CD4-positive, alpha-beta T cell (primary cell): ENCODE measurements at regions not wholly inside any gene's neighbourhood (a gene's known extent, or its start where the extent isn't known, plus 50 kb on each side); places are given as distances from the start of the nearest gene placed in this dataset.

Source experiments
- ATAC-seq: fragments of 200-7000 bp; cut with Tn5 transposase; one replicate; pipeline ENCODE4 v1.10.0; 2022; ENCODE audit warnings: mild to moderate bottlenecking; ENCODE audit not compliant: poor library complexity
- CTCF ChIA-PET: fragments of 350-600 bp; sonication (Branson Sonifier 250); formaldehyde crosslinking; loops from one replicate; lab custom pipeline; 2021; ENCODE audit warnings: antibody characterized with exemption, inconsistent platforms; lab: Charles Lee
- POLR2A ChIA-PET: fragments of 350-600 bp; sonication (Branson Sonifier 250); formaldehyde crosslinking; loops from one replicate; lab custom pipeline; 2021; ENCODE audit warnings: antibody characterized with exemption, inconsistent platforms; lab: Charles Lee
- DNase-seq, 14 experiments: peaks; one replicate each; pipeline ENCODE4 v3.0.0-alpha.2; 2013 to 2020; ENCODE audit warnings: mixed read lengths in 2 of 14
- H3K27ac ChIP-seq, 2 donors: one replicate each; pipeline versions ENCODE4 v1.5.1 to v1.7.0; 2013; ENCODE audit warnings: low read length in 2 of 2, low read depth in 1 of 2, mild to moderate bottlenecking in 1 of 2
- H3K27me3 ChIP-seq, 2 experiments: 1 replicate in 1 of 2; 2 replicates in 1 of 2; pipeline versions ENCODE4 v1.6.1 to v1.7.0; 2013; ENCODE audit warnings: low read length in 2 of 2, control low read depth in 1 of 2, mild to moderate bottlenecking in 1 of 2, moderate library complexity in 1 of 2; ENCODE audit not compliant: insufficient read depth in 2 of 2, control insufficient read depth in 1 of 2
- H3K36me3 ChIP-seq: one replicate; pipeline ENCODE4 v1.6.1; 2013; ENCODE audit warnings: low read length, control low read depth; ENCODE audit not compliant: insufficient read depth
- H3K4me1 ChIP-seq: one replicate; pipeline ENCODE4 v1.6.1; 2013; ENCODE audit warnings: low read length, control low read depth; ENCODE audit not compliant: insufficient read depth
- H3K4me3 ChIP-seq: one replicate; pipeline ENCODE4 v1.5.1; 2013; ENCODE audit warnings: mild to moderate bottlenecking, low read length, moderate library complexity
- H3K9me3 ChIP-seq, 2 experiments: 1 replicate in 1 of 2; 2 replicates in 1 of 2; pipeline versions ENCODE4 v1.6.1 to v1.7.0; 2013; ENCODE audit warnings: low read length in 2 of 2, mild to moderate bottlenecking in 2 of 2, control low read depth in 1 of 2, moderate library complexity in 1 of 2; ENCODE audit not compliant: control insufficient read depth in 1 of 2, insufficient read depth in 1 of 2
- H3K27ac Mint-ChIP-seq: one replicate; pipeline ENCODE4 v1.8.0; 2020; ENCODE audit warnings: mixed read lengths
- H3K27me3 Mint-ChIP-seq: one replicate; pipeline ENCODE4 v1.8.0; 2021; ENCODE audit warnings: mixed read lengths
- H3K36me3 Mint-ChIP-seq: one replicate; pipeline ENCODE4 v1.8.0; 2021; ENCODE audit warnings: low read depth, mixed read lengths
- H3K4me1 Mint-ChIP-seq: one replicate; pipeline ENCODE4 v1.8.0; 2021; ENCODE audit warnings: low read depth, mixed read lengths
- H3K4me3 Mint-ChIP-seq: one replicate; pipeline ENCODE4 v1.8.0; 2020; ENCODE audit warnings: mild to moderate bottlenecking, mixed read lengths
- H3K9me3 Mint-ChIP-seq: one replicate; pipeline ENCODE4 v1.8.0; 2020; ENCODE audit warnings: mixed read lengths
- intact Hi-C, 2 experiments: fragments of 100-400 bp; cut with DNase I in 1 of 2; cut with micrococcal nuclease in 1 of 2; formaldehyde crosslinking; loops; one replicate each; pipeline versions ENCODE4 v1.15.1 to v1.9.0; 2023 to 2025; cut with DNase I, micrococcal nuclease
- TF ChIP-seq, protein P1 (sequence below): fragments of 200-600 bp; IDR thresholded peaks from one replicate; pipeline ENCODE4 v1.8.0; 2022; ENCODE audit warnings: antibody characterized with exemption, mild to moderate bottlenecking

DNA sequence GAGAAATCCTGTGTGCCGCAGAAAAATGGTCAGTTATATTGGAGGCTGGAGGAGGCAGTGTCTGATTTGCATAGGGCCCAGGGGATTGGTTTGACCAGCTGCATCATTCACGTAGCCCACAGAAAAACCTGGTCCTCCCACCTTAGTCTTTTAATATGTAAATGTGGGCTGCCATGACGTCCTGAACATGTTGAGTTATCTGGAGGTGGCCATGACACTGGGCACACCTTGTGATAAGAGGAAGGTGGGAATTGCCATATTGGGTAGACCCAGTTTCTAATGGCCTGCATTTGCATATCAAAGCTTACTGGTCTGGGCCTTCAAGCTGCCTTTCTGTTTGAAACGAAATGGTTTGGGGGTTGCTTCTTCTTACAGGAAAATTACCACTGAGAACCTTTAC lies 162.2 kb downstream of the AHR start:
- H3K4me1 Mint-ChIP-seq, result peaks cover 11% of the 10 kb centered on the region
- H3K9me3 Mint-ChIP-seq, result peaks cover 6% of the 10 kb centered on the region
- TF ChIP-seq, protein P1, sequence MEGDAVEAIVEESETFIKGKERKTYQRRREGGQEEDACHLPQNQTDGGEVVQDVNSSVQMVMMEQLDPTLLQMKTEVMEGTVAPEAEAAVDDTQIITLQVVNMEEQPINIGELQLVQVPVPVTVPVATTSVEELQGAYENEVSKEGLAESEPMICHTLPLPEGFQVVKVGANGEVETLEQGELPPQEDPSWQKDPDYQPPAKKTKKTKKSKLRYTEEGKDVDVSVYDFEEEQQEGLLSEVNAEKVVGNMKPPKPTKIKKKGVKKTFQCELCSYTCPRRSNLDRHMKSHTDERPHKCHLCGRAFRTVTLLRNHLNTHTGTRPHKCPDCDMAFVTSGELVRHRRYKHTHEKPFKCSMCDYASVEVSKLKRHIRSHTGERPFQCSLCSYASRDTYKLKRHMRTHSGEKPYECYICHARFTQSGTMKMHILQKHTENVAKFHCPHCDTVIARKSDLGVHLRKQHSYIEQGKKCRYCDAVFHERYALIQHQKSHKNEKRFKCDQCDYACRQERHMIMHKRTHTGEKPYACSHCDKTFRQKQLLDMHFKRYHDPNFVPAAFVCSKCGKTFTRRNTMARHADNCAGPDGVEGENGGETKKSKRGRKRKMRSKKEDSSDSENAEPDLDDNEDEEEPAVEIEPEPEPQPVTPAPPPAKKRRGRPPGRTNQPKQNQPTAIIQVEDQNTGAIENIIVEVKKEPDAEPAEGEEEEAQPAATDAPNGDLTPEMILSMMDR, result no peak
- no peaks in the 10 kb centered on the region for H3K9me3 ChIP-seq
- H3K4me1 ChIP-seq, result peaks cover 5% of the 10 kb centered on the region
- ATAC-seq, result no peak
- intact Hi-C loops, result no loop called here
- no peaks in the 10 kb centered on the region for H3K36me3 Mint-ChIP-seq
- ChIA-PET CTCF (interaction anchor here (1.2 kb wide), 1 partner anchor 28 kb away, joined by 3 read pairs; no protein-coding TSS in a partner anchor), POLR2A (no interaction called here)
- no peak overlapping the region for H3K4me3 Mint-ChIP-seq
- H3K27ac ChIP-seq, result no peak overlapping the region
- H3K27me3 ChIP-seq, result no peaks in the 10 kb centered on the region
- no peak for DNase-seq
- H3K4me3 ChIP-seq, result no peak overlapping the region
- no peaks in the 10 kb centered on the region for H3K27me3 Mint-ChIP-seq
- H3K36me3 ChIP-seq, result no peaks in the 10 kb centered on the region
- no peak overlapping the region for H3K27ac Mint-ChIP-seq

DNA sequence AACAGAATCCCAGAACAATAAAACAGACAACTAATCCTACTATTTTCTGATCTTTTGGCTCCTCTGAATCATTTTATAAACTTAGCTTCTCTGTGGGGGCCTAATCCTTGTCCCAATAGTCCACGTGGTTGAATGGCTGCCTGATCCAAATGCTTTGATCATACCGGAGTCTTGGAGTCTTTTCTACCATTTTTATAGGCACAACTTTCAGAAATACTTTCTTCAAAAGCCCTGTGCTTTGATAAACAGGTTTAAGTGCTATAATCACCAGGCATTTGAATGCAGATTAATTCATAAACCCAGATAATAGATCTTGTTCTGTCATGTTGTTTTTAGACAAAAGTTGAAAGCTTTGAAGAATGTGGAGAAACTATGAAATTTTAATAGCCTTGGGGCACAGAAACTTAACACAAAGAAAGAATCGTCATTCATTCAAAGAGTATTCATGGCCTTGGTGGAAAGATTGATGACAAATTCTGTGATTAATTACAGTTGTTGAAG lies 163.7 kb downstream of the AHR start:
- Histone ChIP-seq H3K4me1 (peaks cover 5% of the 10 kb centered on the region), H3K9me3 (no peaks in the 10 kb centered on the region), H3K4me3 (no peak overlapping the region), H3K27me3 (no peaks in the 10 kb centered on the region), H3K27ac (no peak overlapping the region), H3K36me3 (no peaks in the 10 kb centered on the region)
- Mint-ChIP-seq H3K36me3 (no peaks in the 10 kb centered on the region), H3K9me3 (peaks cover 6% of the 10 kb centered on the region), H3K27ac (no peak overlapping the region), H3K4me3 (no peak overlapping the region), H3K27me3 (no peaks in the 10 kb centered on the region), H3K4me1 (peaks cover 19% of the 10 kb centered on the region)
- ATAC-seq, result no peak
- intact Hi-C loops, result no loop called here
- POLR2A ChIA-PET, result no interaction called here
- CTCF ChIA-PET, result no interaction called here
- DNase-seq, result no peak
- TF ChIP-seq, protein P1, result no peak

DNA sequence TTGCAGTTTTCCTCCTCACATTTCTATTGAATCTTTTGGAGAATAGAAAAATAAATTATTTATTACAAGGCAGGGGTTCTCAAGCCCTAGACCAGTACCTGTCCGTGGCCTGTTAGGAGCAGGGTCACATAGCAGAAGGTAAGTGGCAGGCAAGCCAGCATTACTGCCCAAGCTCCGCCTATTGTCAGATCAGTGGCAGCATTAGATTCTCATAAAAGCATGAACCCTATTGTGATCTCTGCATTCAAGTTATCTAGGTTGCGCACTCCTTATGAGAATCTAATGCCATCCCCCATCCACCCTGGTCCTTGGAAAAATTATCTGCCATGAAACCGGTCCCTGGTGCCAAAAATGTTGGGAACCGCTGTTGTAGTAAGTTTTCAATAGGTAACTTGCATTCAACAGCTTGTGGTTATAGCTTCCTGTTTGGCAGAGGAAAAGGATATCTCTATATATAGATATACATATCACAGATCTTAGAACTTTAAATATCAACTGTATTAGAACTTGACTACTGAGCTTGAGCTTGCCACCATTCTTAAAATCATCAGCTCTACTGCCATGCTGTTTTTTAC lies 165.1 kb downstream of the AHR start:
- Histone ChIP-seq H3K4me1 (peaks cover 5% of the 10 kb centered on the region), H3K4me3 (peak overlapping the region; percentile 22), H3K27me3 (no peaks in the 10 kb centered on the region), H3K36me3 (no peaks in the 10 kb centered on the region), H3K27ac (no peak overlapping the region), H3K9me3 (no peaks in the 10 kb centered on the region)
- H3K4me1 Mint-ChIP-seq, result peaks cover 19% of the 10 kb centered on the region
- no peaks in the 10 kb centered on the region for H3K27me3 Mint-ChIP-seq
- ChIA-PET POLR2A (interaction anchor here (1.4 kb wide), 1 partner anchor 165 kb away, joined by 3 read pairs; the partner anchor contains the start of gene AHR), CTCF (no interaction called here)
- peaks cover 2% of the 10 kb centered on the region for H3K9me3 Mint-ChIP-seq
- H3K36me3 Mint-ChIP-seq, result no peaks in the 10 kb centered on the region
- TF ChIP-seq, protein P1, result no peak
- DNase-seq (peak in 1 of 14 experiments; percentile 32), ATAC-seq (no peak)
- intact Hi-C loops, result no loop called here
- H3K27ac Mint-ChIP-seq, result no peak overlapping the region
- H3K4me3 Mint-ChIP-seq, result peak overlapping the region; percentile 30
